Thymus (tissue), 11 donors: ENCODE measurements at regions not wholly inside any gene's neighbourhood (a gene's known extent, or its start where the extent isn't known, plus 50 kb on each side); places are given as distances from the start of the nearest gene placed in this dataset.

Experiments
- DNase-seq, 9 donors: peaks; one replicate each; pipeline ENCODE4 v3.0.0-alpha.2; 2013; ENCODE audit warnings: low spot score in 9 of 9, low read depth in 6 of 9, missing footprints in 1 of 9
- H3K27ac ChIP-seq, 2 donors: one replicate each; pipeline ENCODE4 v1.5.1; 2013; ENCODE audit warnings: control low read depth in 1 of 2, low read depth in 1 of 2, low read length in 1 of 2, mild to moderate bottlenecking in 1 of 2, moderate library complexity in 1 of 2
- H3K27me3 ChIP-seq, 2 donors: one replicate each; pipeline ENCODE4 v1.5.1; 2013; ENCODE audit warnings: low read length in 1 of 2; ENCODE audit not compliant: control insufficient read depth in 2 of 2, insufficient read depth in 1 of 2
- H3K36me3 ChIP-seq, 2 donors: one replicate each; pipeline ENCODE4 v1.5.1; 2013; ENCODE audit warnings: low read length in 1 of 2, mild to moderate bottlenecking in 1 of 2, moderate library complexity in 1 of 2; ENCODE audit not compliant: control insufficient read depth in 2 of 2, insufficient read depth in 2 of 2
- H3K4me1 ChIP-seq, 2 donors: one replicate each; pipeline ENCODE4 v1.5.1; 2013; ENCODE audit warnings: low read length in 2 of 2; ENCODE audit not compliant: control insufficient read depth in 2 of 2, insufficient read depth in 2 of 2
- H3K4me3 ChIP-seq, 2 donors: one replicate each; pipeline ENCODE4 v1.5.1; 2013; ENCODE audit warnings: low read length in 2 of 2, control low read depth in 1 of 2, mild to moderate bottlenecking in 1 of 2
- H3K9me3 ChIP-seq, 2 donors: one replicate each; pipeline ENCODE4 v1.5.1; 2013; ENCODE audit warnings: low read length in 1 of 2, mild to moderate bottlenecking in 1 of 2; ENCODE audit not compliant: control insufficient read depth in 2 of 2, insufficient read depth in 1 of 2
- WGBS: extraction: QIAGEN DNeasy Blood & Tissue Kit; methylation state at CpG from one replicate; pipeline ENCODE4 v1.1.7; 2013; 5-methylcytosine and 5-hydroxymethylcytosine counted together
- donor health status: healthy.

GRCh38 chr9:105842023-105842644, 147.8 kb downstream of the TMEM38B start:
- no peaks in the 10 kb centered on the region for H3K9me3 ChIP-seq
- DNase-seq = peak in 1 of 9 donors; percentile 49
- H3K27ac ChIP-seq = no peak overlapping the region
- no peaks in the 10 kb centered on the region for H3K36me3 ChIP-seq
- H3K4me1 ChIP-seq = no peaks in the 10 kb centered on the region
- no peaks in the 10 kb centered on the region for H3K27me3 ChIP-seq
- H3K4me3 ChIP-seq = no peak overlapping the region
- 56% methylated on average over 4 of the region's 4 CpGs for WGBS

GRCh38 chr9:105846825-105847224, 152.5 kb downstream of the TMEM38B start:
- WGBS = 99% methylated on average over 1 of the region's 1 CpG
- Histone ChIP-seq H3K27ac (no peak overlapping the region), H3K4me3 (no peak overlapping the region), H3K36me3 (no peaks in the 10 kb centered on the region), H3K9me3 (no peaks in the 10 kb centered on the region), H3K4me1 (no peaks in the 10 kb centered on the region), H3K27me3 (no peaks in the 10 kb centered on the region)
- DNase-seq = no peak

GRCh38 chr9:105850852-105851500, 156.6 kb downstream of the TMEM38B start:
- Histone ChIP-seq H3K36me3 (no peaks in the 10 kb centered on the region), H3K9me3 (no peaks in the 10 kb centered on the region), H3K4me1 (no peaks in the 10 kb centered on the region), H3K4me3 (no peak overlapping the region), H3K27ac (no peak overlapping the region), H3K27me3 (no peaks in the 10 kb centered on the region)
- WGBS = 67% methylated on average over 4 of the region's 4 CpGs
- DNase-seq = no peak

GRCh38 chr9:105854026-105854782, 159.9 kb downstream of the TMEM38B start:
- H3K9me3 ChIP-seq = no peaks in the 10 kb centered on the region
- H3K4me3 ChIP-seq = no peak overlapping the region
- H3K36me3 ChIP-seq = no peaks in the 10 kb centered on the region
- H3K27me3 ChIP-seq = no peaks in the 10 kb centered on the region
- no peak overlapping the region for H3K27ac ChIP-seq
- WGBS = 94% methylated on average over 1 of the region's 1 CpG
- DNase-seq = no peak
- peaks cover 11 to 12% of the 10 kb centered on the region in 2 donors for H3K4me1 ChIP-seq

- DNase-seq = no peak
- H3K27ac ChIP-seq = no peak overlapping the region
- H3K4me3 ChIP-seq = no peak overlapping the region
- 97% methylated on average over 3 of the region's 3 CpGs for WGBS
- peaks cover 11 to 12% of the 10 kb centered on the region in 2 donors for H3K4me1 ChIP-seq
- no peaks in the 10 kb centered on the region for H3K36me3 ChIP-seq
- H3K9me3 ChIP-seq = no peaks in the 10 kb centered on the region
- no peaks in the 10 kb centered on the region for H3K27me3 ChIP-seq
Observed at GRCh38 chr9:105854783-105855724, 160.7 kb downstream of the TMEM38B start.

- 99% methylated on average over 3 of the region's 3 CpGs for WGBS
- Histone ChIP-seq H3K27me3 (no peaks in the 10 kb centered on the region), H3K27ac (no peak overlapping the region), H3K36me3 (no peaks in the 10 kb centered on the region), H3K9me3 (no peaks in the 10 kb centered on the region), H3K4me1 (peaks cover 11 to 12% of the 10 kb centered on the region in 2 donors), H3K4me3 (no peak overlapping the region)
- DNase-seq = no peak
Observed at GRCh38 chr9:105855987-105856386, 161.6 kb downstream of the TMEM38B start.

GRCh38 chr9:105858006-105858690, 163.8 kb downstream of the TMEM38B start:
- Histone ChIP-seq H3K27ac (no peak overlapping the region), H3K4me1 (peaks cover 11 to 12% of the 10 kb centered on the region in 2 donors), H3K9me3 (no peaks in the 10 kb centered on the region), H3K36me3 (no peaks in the 10 kb centered on the region), H3K4me3 (no peak overlapping the region), H3K27me3 (no peaks in the 10 kb centered on the region)
- peak in 5 of 9 donors; percentile 13 to 64 (median 25) for DNase-seq
- WGBS = 96% methylated on average over 1 of the region's 1 CpG

- Histone ChIP-seq H3K4me3 (no peak overlapping the region), H3K4me1 (peaks cover 11 to 12% of the 10 kb centered on the region in 2 donors), H3K36me3 (no peaks in the 10 kb centered on the region), H3K9me3 (no peaks in the 10 kb centered on the region), H3K27ac (no peak overlapping the region), H3K27me3 (no peaks in the 10 kb centered on the region)
- peak in 1 of 9 donors; percentile 28 for DNase-seq
Observed at GRCh38 chr9:105858877-105859276, 164.5 kb downstream of the TMEM38B start.
